HG02973 (cell line): ENCODE measurements at regions not wholly inside any gene's neighbourhood (a gene's known extent, or its start where the extent isn't known, plus 50 kb on each side); places are given as distances from the start of the nearest gene placed in this dataset.
"Not testable (repeated sequence)": the region's sequence is repeated elsewhere in the genome, so short reads cannot be mapped to it uniquely, and the experiment has no call there.

ENCODE experiments used
- ATAC-seq: cut with Tn5 transposase; IDR thresholded peaks from one replicate; pipeline ENCODE4 v1.9.1; 2021; ENCODE audit warnings: moderate library complexity; ENCODE audit not compliant: unreplicated experiment

GRCh38 chr3:147662705-147663104, 253.5 kb downstream of the ZIC1 start:
- no peak for ATAC-seq

GRCh38 chr3:147669077-147669476, 259.9 kb downstream of the ZIC1 start:
- no peak for ATAC-seq

GRCh38 chr3:147672035-147672434, 262.9 kb downstream of the ZIC1 start:
- no peak for ATAC-seq

- no peak for ATAC-seq
Measured at GRCh38 chr3:147672436-147672835, 263.3 kb downstream of the ZIC1 start.

GRCh38 chr3:147675761-147676160, 266.6 kb downstream of the ZIC1 start:
- ATAC-seq, result no peak

GRCh38 chr3:147680837-147681483, 271.8 kb downstream of the ZIC1 start:
- no peak for ATAC-seq

- ATAC-seq, result no peak
Measured at GRCh38 chr3:147688868-147689267, 279.7 kb downstream of the ZIC1 start.

- ATAC-seq, result no peak
Measured at GRCh38 chr3:147699175-147699838, 290.1 kb downstream of the ZIC1 start.

GRCh38 chr3:147701195-147701594, 292.0 kb downstream of the ZIC1 start:
- ATAC-seq, result no peak

GRCh38 chr3:147702509-147702908, 293.3 kb downstream of the ZIC1 start:
- no peak for ATAC-seq

GRCh38 chr3:147705651-147706051, 296.5 kb downstream of the ZIC1 start:
- no peak for ATAC-seq

GRCh38 chr3:147710753-147711152, 301.6 kb downstream of the ZIC1 start:
- ATAC-seq, result not testable (repeated sequence)

GRCh38 chr3:147712357-147712756, 303.2 kb downstream of the ZIC1 start:
- no peak for ATAC-seq

GRCh38 chr3:147712758-147713157, 303.6 kb downstream of the ZIC1 start:
- not testable (repeated sequence) for ATAC-seq

- ATAC-seq, result no peak
Measured at GRCh38 chr3:147713234-147714133, 304.3 kb downstream of the ZIC1 start.

GRCh38 chr3:147729641-147730040, 320.5 kb downstream of the ZIC1 start:
- ATAC-seq, result no peak

GRCh38 chr3:147730284-147730683, 321.1 kb downstream of the ZIC1 start:
- no peak for ATAC-seq

GRCh38 chr3:147733217-147733616, 324.1 kb downstream of the ZIC1 start:
- ATAC-seq, result no peak

- no peak for ATAC-seq
Measured at GRCh38 chr3:147735616-147736015, 326.5 kb downstream of the ZIC1 start.

- ATAC-seq, result no peak
Measured at GRCh38 chr3:147736226-147736625, 327.1 kb downstream of the ZIC1 start.

GRCh38 chr3:147737376-147737775, 328.2 kb downstream of the ZIC1 start:
- ATAC-seq, result no peak

- no peak for ATAC-seq
Measured at GRCh38 chr3:147740928-147741327, 331.8 kb downstream of the ZIC1 start.
